CD4-positive, alpha-beta T cell treated with Interleukin-4 for 1 hour (primary cell): ENCODE measurements at regions not wholly inside any gene's neighbourhood (a gene's known extent, or its start where the extent isn't known, plus 50 kb on each side); places are given as distances from the start of the nearest gene placed in this dataset.
"Not testable (repeated sequence)": the region's sequence is repeated elsewhere in the genome, so short reads cannot be mapped to it uniquely, and the experiment has no call there.

Experiments
- DNase-seq, 2 donors: peaks; one replicate each; pipeline ENCODE4 v3.0.0-alpha.2; 2020 to 2022

- DNase-seq = no peak
Observed at GRCh38 chr6:102813489-102814275, 1420.2 kb downstream of the GRIK2 start.

DNA sequence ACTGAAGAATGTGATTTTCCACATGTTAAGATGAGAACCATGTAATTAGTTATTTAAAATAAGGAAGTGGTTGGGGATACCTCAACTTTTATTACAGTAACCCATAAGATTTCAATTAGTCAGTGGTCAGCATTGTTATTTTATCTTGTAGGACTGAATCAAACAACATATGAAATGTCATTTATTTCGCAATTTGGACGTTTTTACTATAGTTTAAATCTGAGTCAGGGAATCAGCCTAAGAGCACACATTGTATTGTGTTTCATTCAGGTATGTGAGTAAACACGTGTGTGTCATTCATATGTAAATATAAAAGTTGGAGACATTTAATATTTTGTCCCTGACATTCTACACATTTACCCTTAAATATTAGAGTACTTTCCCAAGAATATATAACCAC is 1418.7 kb downstream of the GRIK2 start:
- no peak for DNase-seq

DNA sequence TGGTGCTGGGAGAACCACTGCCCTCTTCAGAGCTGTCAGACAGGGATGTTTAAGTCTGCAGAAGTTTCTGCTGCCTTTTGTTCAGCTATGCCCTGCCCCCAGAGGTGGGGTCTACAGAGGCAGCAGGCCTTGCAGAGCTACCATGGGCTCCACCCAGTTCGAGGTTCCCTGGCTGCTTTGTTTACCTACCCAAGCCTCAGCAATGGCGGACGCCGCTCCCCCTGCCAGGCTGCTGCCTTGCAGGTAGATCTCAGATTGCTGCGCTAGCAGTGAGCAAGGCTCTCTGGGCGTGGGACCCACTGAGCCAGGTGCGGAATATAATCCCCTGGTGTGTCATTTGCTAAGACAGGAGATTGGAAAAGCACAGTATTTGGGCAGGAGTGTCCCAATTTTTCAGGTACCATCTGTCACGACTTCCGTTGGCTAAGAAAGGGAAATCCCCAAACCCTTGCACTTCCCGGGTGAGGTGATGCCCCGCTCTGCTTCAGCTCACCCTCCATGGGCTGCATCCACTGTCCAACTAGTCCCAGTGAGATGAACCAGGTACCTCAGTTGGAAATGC is 1415.5 kb downstream of the GRIK2 start:
- not testable (repeated sequence) for DNase-seq

DNA sequence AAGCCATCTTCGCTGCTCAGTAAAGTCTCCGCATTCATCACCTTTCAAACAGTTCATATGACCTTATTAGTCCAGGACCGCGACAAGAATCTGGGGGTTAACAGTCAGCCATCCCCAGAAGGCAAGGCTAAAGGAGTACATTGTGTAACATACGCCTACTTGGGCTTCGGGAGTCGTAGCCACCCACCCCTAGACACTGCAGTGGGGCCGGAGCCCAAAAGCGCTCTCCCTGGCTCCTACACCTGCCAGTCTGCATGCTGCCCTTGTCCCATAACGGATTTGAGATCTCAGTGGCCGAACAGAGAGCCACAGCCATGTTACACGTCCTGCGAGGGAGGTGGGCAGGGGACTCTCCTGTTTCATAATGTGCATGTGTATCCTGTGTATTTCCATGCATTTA is 1405.5 kb downstream of the GRIK2 start:
- DNase-seq = no peak

DNA sequence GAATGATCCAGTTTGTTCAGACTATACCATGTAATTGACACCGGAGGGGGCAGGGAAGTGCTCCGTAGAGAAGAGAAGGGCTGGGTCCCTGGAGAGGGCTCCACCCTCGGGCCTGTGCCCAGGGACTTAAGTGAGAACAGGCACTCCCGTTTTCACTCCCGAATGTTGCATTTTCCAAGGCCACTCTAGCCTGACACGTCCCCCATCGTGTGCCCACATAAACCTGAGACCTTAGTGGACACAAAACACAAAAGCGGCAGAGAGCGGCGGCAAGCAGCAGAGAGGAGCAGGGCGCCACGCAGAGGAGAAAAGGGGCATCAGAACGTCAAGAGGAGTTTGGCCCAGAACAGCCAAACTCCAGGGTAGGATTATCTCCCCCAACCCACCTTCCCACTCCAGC is 1405.1 kb downstream of the GRIK2 start:
- DNase-seq = no peak

- DNase-seq = no peak
Observed at GRCh38 chr6:102793752-102794151, 1400.2 kb downstream of the GRIK2 start.

- no peak for DNase-seq
Observed at GRCh38 chr6:102774326-102774725, 1380.8 kb downstream of the GRIK2 start.

DNA sequence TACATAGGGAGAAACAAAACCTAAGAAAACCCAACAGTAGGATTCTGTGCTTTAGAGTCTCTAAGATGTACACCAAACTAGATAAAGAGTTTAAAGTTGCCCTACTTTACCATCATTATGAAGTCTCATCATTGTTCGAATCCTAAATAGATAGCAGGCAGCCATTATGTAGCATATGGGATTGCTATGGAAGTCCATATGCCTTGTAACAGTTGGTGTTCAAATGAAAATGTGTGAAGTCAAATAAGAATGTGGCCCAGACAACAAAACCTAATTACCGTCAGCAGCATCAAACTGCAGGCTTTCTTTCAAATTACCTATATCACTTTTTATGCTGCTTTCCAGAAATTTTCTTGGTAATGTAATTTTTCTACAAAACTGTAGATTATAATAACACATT is 1380.1 kb downstream of the GRIK2 start:
- no peak for DNase-seq

DNA sequence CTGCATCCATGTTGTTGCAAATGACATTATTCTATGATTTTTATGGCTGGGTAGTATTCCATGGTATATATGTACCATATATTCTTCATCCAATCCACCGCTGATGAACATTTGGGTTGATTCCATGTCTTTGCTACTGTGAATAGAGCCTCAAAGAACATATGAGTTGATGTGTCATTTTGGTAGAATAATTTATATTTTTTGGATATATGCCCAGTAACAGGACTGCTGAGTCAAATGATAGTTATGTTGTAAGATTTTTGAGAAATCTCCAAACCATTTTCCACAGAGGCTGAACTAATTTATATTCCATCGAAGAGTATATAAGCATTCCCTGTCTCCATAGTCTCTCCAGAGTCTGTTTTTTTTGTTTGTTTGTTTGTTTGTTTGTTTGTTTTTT is 1373.5 kb downstream of the GRIK2 start:
- DNase-seq = no peak

DNA sequence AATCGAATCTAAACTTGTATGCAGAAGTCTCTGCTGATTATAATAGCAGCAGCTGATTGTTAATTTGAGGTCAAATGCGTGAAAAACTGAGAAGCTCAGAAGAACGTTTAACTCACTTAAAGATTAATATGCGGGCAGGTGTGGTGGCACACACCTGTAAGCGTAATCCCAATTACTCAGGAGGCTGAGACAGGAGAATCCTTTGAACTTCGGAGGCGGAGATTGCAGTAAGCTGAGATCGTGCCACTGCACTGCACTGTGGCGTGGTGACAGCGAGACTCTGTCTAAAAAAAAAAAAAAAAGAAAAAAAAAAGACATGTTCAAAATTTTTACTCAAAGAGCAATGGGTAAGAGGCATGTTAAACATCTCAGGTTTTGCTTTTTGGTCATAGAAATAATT is 1370.8 kb downstream of the GRIK2 start:
- DNase-seq = no peak

- no peak for DNase-seq
Observed at GRCh38 chr6:102763891-102764290, 1370.4 kb downstream of the GRIK2 start.

DNA sequence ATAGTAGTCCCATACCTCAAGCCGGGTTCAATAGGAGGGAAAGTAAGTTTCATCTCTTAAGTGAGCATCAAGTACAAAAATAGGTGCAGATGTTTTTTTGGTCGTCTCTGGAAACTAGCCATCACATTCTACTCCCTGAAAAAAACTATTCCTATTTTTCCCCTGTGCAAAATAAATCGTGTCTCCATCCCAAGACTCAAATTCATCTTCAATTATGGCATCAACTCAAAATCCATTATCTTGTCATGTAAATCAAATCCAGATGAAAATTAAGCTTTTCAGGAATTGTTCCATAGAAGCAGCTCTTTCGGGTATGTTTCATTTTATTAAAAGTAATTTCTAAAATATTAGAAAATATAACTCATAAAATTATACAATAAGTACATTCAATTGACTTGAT is 1368.4 kb downstream of the GRIK2 start:
- DNase-seq = no peak

GRCh38 chr6:102759415-102759814 is 1365.9 kb downstream of the GRIK2 start:
- no peak for DNase-seq

DNA sequence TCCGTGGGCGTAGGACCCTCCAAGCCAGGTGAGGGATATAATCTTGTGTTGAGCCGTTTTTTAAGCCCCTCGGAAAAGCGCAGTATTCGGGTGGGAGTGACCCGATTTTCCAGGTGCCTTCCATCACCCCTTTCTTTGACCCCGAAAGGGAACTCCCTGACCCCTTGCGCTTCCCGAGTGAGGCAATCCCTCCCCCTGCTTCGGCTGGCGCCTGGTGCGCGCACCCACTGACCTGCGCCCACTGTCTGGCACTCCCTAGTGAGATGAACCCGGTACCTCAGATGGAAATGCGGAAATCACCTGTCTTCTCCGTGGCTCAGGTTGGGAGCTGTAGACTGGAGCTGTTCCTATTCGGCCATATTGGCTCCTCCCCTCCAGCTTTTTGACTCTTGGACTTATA is 1365.0 kb downstream of the GRIK2 start:
- not testable (repeated sequence) for DNase-seq

DNA sequence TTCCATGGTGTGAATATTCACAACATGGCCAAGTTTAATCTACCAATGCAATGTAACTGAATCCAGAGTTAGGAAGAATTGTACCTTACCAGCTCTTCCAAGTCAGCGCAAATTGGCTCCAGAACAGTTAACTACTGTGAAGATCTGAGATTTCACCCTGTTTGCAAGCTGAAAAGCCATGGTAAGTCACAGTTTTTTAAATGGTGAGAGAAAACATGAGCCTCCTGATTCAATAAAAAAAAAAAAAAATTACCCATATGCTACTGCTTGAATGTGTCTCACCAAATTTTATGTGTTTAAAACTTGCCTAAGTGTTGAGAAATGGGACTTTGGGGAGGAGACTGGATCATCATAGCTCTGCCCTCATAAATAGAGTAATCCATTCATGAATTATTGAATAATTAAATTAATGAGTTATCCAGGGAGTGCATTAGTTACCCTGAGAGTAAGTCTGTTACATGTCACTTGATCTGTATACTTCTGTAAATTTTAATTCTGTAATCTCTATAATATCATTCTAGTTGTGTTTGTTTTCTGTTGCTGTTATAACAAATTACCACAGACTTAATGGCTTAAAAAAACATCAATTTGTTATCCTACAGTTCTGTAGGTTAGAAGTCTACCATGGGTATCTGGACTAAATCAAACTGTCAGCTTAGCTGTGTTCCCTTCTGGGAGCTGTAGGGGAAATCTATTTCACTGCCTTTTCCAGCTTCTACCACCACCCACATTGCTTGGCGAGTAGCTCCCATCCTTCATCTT is 1355.9 kb downstream of the GRIK2 start:
- no peak for DNase-seq

GRCh38 chr6:102746941-102747340 is 1353.4 kb downstream of the GRIK2 start:
- DNase-seq = no peak

- no peak for DNase-seq
Observed at GRCh38 chr6:102742754-102743356, 1349.3 kb downstream of the GRIK2 start.

DNA sequence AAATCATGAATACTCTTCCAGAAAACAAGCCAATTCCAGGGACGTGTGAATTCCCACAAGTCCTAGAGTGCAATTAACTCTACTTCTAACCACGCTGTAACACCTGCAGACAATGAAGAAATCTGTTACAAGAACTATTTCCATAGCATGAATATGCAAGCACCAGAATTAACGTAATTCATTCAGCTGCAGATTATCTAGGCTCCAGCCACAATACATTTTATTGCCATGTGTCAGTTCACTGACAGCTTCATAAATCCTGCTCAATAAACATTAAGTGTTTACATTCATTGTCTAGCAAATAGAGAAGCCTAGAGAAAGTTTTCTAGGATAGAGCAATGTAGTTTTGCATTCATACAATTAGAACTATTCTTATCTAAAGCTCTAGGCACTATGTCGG is 1348.5 kb downstream of the GRIK2 start:
- DNase-seq = no peak

GRCh38 chr6:102736941-102737368 is 1343.4 kb downstream of the GRIK2 start:
- DNase-seq = no peak

GRCh38 chr6:102732898-102733297 is 1339.4 kb downstream of the GRIK2 start:
- no peak for DNase-seq

DNA sequence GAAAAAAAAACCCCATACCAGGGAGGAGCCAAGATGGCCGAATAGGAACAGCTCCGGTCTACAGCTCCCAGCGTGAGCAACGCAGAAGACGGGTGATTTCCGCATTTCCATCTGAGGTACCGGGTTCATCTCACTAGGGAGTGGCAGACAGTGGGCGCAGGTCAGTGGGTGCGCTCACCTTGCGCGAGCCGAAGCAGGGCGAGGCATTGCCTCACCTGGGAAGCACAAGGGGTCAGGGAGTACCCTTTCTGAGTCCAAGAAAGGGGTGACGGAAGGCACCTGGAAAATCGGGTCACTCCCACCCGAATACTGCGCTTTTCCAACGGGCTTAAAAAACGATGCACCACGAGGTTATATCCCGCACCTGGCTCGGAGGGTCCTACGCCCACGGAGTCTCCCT is 1328.6 kb downstream of the GRIK2 start:
- DNase-seq = not testable (repeated sequence)

- no peak for DNase-seq
Observed at GRCh38 chr6:102717737-102718456, 1324.4 kb downstream of the GRIK2 start.

GRCh38 chr6:102717252-102717651 is 1323.7 kb downstream of the GRIK2 start:
- DNase-seq = no peak
